Spleen (tissue), 11 donors: ENCODE measurements at regions not wholly inside any gene's neighbourhood (a gene's known extent, or its start where the extent isn't known, plus 50 kb on each side); places are given as distances from the start of the nearest gene placed in this dataset.

Source experiments
- DNase-seq: peaks from one replicate; pipeline ENCODE4 v3.0.0-alpha.2; 2020
- H3K27ac ChIP-seq, 8 donors: fragments of 200-600 bp; sonication (generic) in 7 of 8; 1 replicate in 4 of 8; 2 replicates in 4 of 8; pipeline versions ENCODE4 v1.5.0 to v1.8.0; 2016 to 2021; ENCODE audit warnings: inconsistent platforms in 4 of 8, mild to moderate bottlenecking in 4 of 8, moderate library complexity in 1 of 8
- H3K27me3 ChIP-seq, 7 donors: fragments of 200-600 bp; sonication (generic) in 6 of 7; replicated peaks in 1 of 7; 1 replicate in 4 of 7; 2 replicates in 3 of 7; pipeline versions ENCODE4 v1.5.0 to v1.8.0; 2016 to 2021; ENCODE audit warnings: inconsistent platforms in 3 of 7, mild to moderate bottlenecking in 1 of 7
- H3K36me3 ChIP-seq, 6 donors: fragments of 200-600 bp; sonication (generic) in 5 of 6; 1 replicate in 4 of 6; 2 replicates in 2 of 6; pipeline versions ENCODE4 v1.5.0 to v1.8.0; 2016 to 2021; ENCODE audit warnings: inconsistent platforms in 2 of 6
- H3K4me1 ChIP-seq, 6 donors: fragments of 200-600 bp; sonication (generic) in 5 of 6; 1 replicate in 3 of 6; 2 replicates in 3 of 6; pipeline versions ENCODE4 v1.5.0 to v1.8.0; 2016 to 2021; ENCODE audit warnings: inconsistent platforms in 3 of 6
- H3K4me3 ChIP-seq, 8 donors: fragments of 200-600 bp; sonication (generic) in 7 of 8; 1 replicate in 4 of 8; 2 replicates in 4 of 8; pipeline versions ENCODE4 v1.5.0 to v1.8.0; 2016 to 2021; ENCODE audit warnings: inconsistent platforms in 4 of 8, mild to moderate bottlenecking in 4 of 8, moderate library complexity in 2 of 8
- H3K9me3 ChIP-seq, 8 donors: fragments of 200-600 bp; sonication (generic) in 7 of 8; 1 replicate in 4 of 8; 2 replicates in 4 of 8; pipeline versions ENCODE4 v1.5.0 to v1.8.0; 2016 to 2021; ENCODE audit warnings: inconsistent platforms in 4 of 8
- CTCF ChIP-seq, 11 experiments: fragments of 200-600 bp in 7 of 11; fragments of 450-650 bp in 4 of 11; sonication (generic) in 4 of 11; IDR thresholded peaks in 8 of 11; conservative IDR thresholded peaks in 3 of 11; 1 replicate in 7 of 11; 2 replicates in 4 of 11; pipeline versions ENCODE4 v1.4.0 to v1.8.0; 2016 to 2021; ENCODE audit warnings: antibody characterized with exemption in 11 of 11, inconsistent platforms in 4 of 11, mild to moderate bottlenecking in 1 of 11
- POLR2A ChIP-seq, 3 donors: fragments of 450-650 bp; IDR thresholded peaks; one replicate each; pipeline ENCODE4 v1.5.1; 2017; ENCODE audit warnings: antibody characterized with exemption in 3 of 3, mild to moderate bottlenecking in 1 of 3
- POLR2AphosphoS5 ChIP-seq, 3 donors: sonication (generic); formaldehyde crosslinking; IDR thresholded peaks; one replicate each; pipeline ENCODE4 v1.5.1; 2017; ENCODE audit warnings: antibody characterized with exemption in 3 of 3
- WGBS, 5 donors: extraction: QIAGEN DNeasy Blood & Tissue Kit in 3 of 5; methylation state at CpG; one replicate each; pipeline versions ENCODE4 v1.1.5 to v1.1.7; 2013 to 2018; 5-methylcytosine and 5-hydroxymethylcytosine counted together
- intact Hi-C: fragments of 100-400 bp; cut with DNase I; formaldehyde crosslinking; loops from one replicate; pipeline ENCODE4 v1.15.0; 2023; ENCODE audit warnings: low total_unique reads
- donor health status: healthy with polysubstance abuse.
- donor health status: DM: no; HTN: no; CAD: no; lungs with moderate emphysema.
- donor health status: DM: no; HTN: no; CAD: no.
- donor health status: Bipolar disorder and iron deficiency.
- donor health status: healthy.
- donor health status: DM: no; HTN: no; CAD: no.
- donor health status: DM: yes; HTN: yes; CAD: no.

- Histone ChIP-seq H3K27me3 (no peaks in the 10 kb centered on the region), H3K9me3 (peaks cover 0 to 16% (median 5%) of the 10 kb centered on the region in 8 donors), H3K4me1 (no peaks in the 10 kb centered on the region), H3K27ac (no peak overlapping the region), H3K36me3 (no peaks in the 10 kb centered on the region), H3K4me3 (no peak overlapping the region)
- WGBS, 5 donors: 82 to 92% (median 88%) methylated on average over 6 of the region's 6 CpGs
- DNase-seq: no peak
- intact Hi-C loops: no loop called here
- TF ChIP-seq POLR2A (IDR thresholded peaks at IDR 0.05) (no peak), CTCF (IDR thresholded peaks at IDR 0.05 in 8 of 11, conservative IDR thresholded peaks at IDR 0.05 in 3 of 11) (no peak), POLR2AphosphoS5 (IDR thresholded peaks at IDR 0.05) (no peak)
Measured at GRCh38 chr5:4228708-4229107, 633.1 kb downstream of the IRX1 start.

- no peaks in the 10 kb centered on the region for H3K27me3 ChIP-seq
- H3K9me3 ChIP-seq: peaks cover 0 to 25% (median 14%) of the 10 kb centered on the region in 8 donors
- no peak overlapping the region for H3K27ac ChIP-seq
- intact Hi-C loops: no loop called here
- DNase-seq: no peak
- WGBS, 5 donors: 71 to 80% (median 78%) methylated on average over 15 to 17 of the region's 17 CpGs
- no peaks in the 10 kb centered on the region for H3K4me1 ChIP-seq
- H3K4me3 ChIP-seq: no peak overlapping the region
- H3K36me3 ChIP-seq: no peaks in the 10 kb centered on the region
- no peak for TF ChIP-seq POLR2A (IDR thresholded peaks at IDR 0.05)
- no peak for TF ChIP-seq CTCF (IDR thresholded peaks at IDR 0.05 in 8 of 11, conservative IDR thresholded peaks at IDR 0.05 in 3 of 11)
Measured at GRCh38 chr5:4229414-4230292, 634.0 kb downstream of the IRX1 start.

GRCh38 chr5:4230471-4230785 lies 634.8 kb downstream of the IRX1 start:
- Histone ChIP-seq H3K4me1 (no peaks in the 10 kb centered on the region), H3K9me3 (peaks cover 0 to 33% (median 22%) of the 10 kb centered on the region in 8 donors), H3K27ac (no peak overlapping the region), H3K36me3 (no peaks in the 10 kb centered on the region), H3K27me3 (no peaks in the 10 kb centered on the region), H3K4me3 (no peak overlapping the region)
- TF ChIP-seq POLR2A (IDR thresholded peaks at IDR 0.05): no peak
- TF ChIP-seq CTCF (IDR thresholded peaks at IDR 0.05 in 8 of 11, conservative IDR thresholded peaks at IDR 0.05 in 3 of 11): no peak
- TF ChIP-seq POLR2AphosphoS5 (IDR thresholded peaks at IDR 0.05): no peak
- no peak for DNase-seq
- intact Hi-C loops: no loop called here
- WGBS, 5 donors: 70 to 91% (median 78%) methylated on average over 15 of the region's 15 CpGs

- H3K4me1 ChIP-seq: no peaks in the 10 kb centered on the region
- no peak for DNase-seq
- H3K4me3 ChIP-seq: no peak overlapping the region
- H3K36me3 ChIP-seq: no peaks in the 10 kb centered on the region
- H3K27ac ChIP-seq: no peak overlapping the region
- H3K9me3 ChIP-seq: peaks cover 0 to 39% (median 26%) of the 10 kb centered on the region in 8 donors
- TF ChIP-seq POLR2A (IDR thresholded peaks at IDR 0.05) (no peak), CTCF (IDR thresholded peaks at IDR 0.05 in 8 of 11, conservative IDR thresholded peaks at IDR 0.05 in 3 of 11) (no peak), POLR2AphosphoS5 (IDR thresholded peaks at IDR 0.05) (no peak)
- H3K27me3 ChIP-seq: no peaks in the 10 kb centered on the region
- intact Hi-C loops: no loop called here
- 70 to 89% (median 74%) methylated on average over 22 to 23 of the region's 23 CpGs for WGBS, 5 donors
Measured at GRCh38 chr5:4230786-4231641, 635.4 kb downstream of the IRX1 start.
